DOHH2 (cell line): ENCODE measurements at regions not wholly inside any gene's neighbourhood (a gene's known extent, or its start where the extent isn't known, plus 50 kb on each side); places are given as distances from the start of the nearest gene placed in this dataset.

Source experiments
- CTCF ChIP-seq: fragments of 200-600 bp; sonication (generic); IDR thresholded peaks from one replicate; pipeline ENCODE4 v1.5.1; 2014; ENCODE audit warnings: antibody characterized with exemption, mild to moderate bottlenecking, low read depth, low read length; ENCODE audit not compliant: poor library complexity, severe bottlenecking
- EZH2phosphoT487 ChIP-seq: fragments of 200-600 bp; sonication (generic); IDR thresholded peaks from 2 replicates; pipeline ENCODE4 v1.6.1; 2017; ENCODE audit warnings: borderline replicate concordance, mild to moderate bottlenecking, antibody characterized with exemption, low read length, moderate library complexity, mixed read lengths

DNA sequence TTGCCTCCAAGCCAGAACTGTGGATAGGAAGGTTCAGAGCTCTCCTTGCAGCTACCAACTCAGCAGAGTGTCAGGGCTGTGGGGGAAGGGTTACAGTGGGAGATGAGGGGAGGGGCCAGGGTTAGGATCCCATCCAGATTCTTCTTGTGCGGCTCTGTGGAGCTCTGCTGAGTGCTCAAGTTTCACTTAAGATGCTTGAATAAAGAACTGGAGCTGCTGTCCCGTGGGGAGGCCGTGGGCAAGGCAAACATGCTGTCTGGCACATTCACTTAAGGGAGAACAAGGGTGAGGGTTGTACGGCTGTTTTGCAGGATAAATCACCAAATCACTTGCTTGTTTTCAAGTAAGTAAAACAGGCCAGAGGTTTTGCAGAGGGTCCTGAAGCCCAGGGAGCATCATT lies 197.1 kb downstream of the FAM76B start:
- TF ChIP-seq CTCF (no peak), EZH2phosphoT487 (no peak)
